HCT116 (cell line): ENCODE measurements at regions not wholly inside any gene's neighbourhood (a gene's known extent, or its start where the extent isn't known, plus 50 kb on each side); places are given as distances from the start of the nearest gene placed in this dataset.

Experiments used
- ATAC-seq: fragments of 200-7000 bp; cut with Tn5 transposase; 2 replicates; pipeline ENCODE4 v1.9.1; 2020; ENCODE audit warnings: mild to moderate bottlenecking, moderate library complexity
- BruUV-seq: library from RNA; stranded (reverse); fragments of 400-500 nt; replicated peaks from 2 replicates; lab custom pipeline; 2021; lab: Mats Ljungman, UMichigan
- CTCF ChIA-PET: fragments of 300-600 bp; sonication (Branson Sonifier 250); formaldehyde crosslinking; loops from one replicate; lab custom pipeline; 2021; ENCODE audit warnings: antibody characterized with exemption; lab: Charles Lee
- POLR2A ChIA-PET: fragments of 300-600, 350-600 bp; sonication (Branson Sonifier 250); formaldehyde crosslinking; loops from one replicate; lab custom pipeline; 2021; ENCODE audit warnings: antibody characterized with exemption; lab: Charles Lee
- RAD21 ChIA-PET, 2 experiments: fragments of 300-600 bp; sonication (Branson Sonifier 250); formaldehyde crosslinking; loops; one replicate each; lab custom pipeline; 2023; ENCODE audit warnings: low total read pairs in 2 of 2; ENCODE audit not compliant: uncharacterized antibody in 2 of 2, unreplicated experiment in 2 of 2, low non-redundant PET in 1 of 2; lab: Charles Lee
- DNase-seq: peaks from one replicate; pipeline ENCODE4 v3.0.0-alpha.2; 2010; ENCODE audit warnings: low read depth, low spot score
- H2AFZ ChIP-seq: fragments of 200-600 bp; shearing (Covaris generic), sonication (generic); 2 replicates; pipeline ENCODE4 v1.6.1; 2017; ENCODE audit warnings: low read depth, mixed run types, mixed read lengths, antibody characterized with exemption, low read length; ENCODE audit not compliant: poor library complexity, severe bottlenecking
- H3K27ac ChIP-seq: 2 replicates; pipeline ENCODE4 v1.5.1; 2012; ENCODE audit warnings: low read depth, low read length
- H3K27me3 ChIP-seq: fragments of 200-600 bp; sonication (generic); 2 replicates; pipeline ENCODE4 v1.6.1; 2016; ENCODE audit warnings: mixed run types, low read length, mixed read lengths; ENCODE audit not compliant: insufficient read depth
- H3K36me3 ChIP-seq, 2 experiments: fragments of 200-500 bp in 1 of 2; fragments of 200-600 bp in 1 of 2; sonication (Bioruptor generic) in 1 of 2; sonication (generic) in 1 of 2; 2 replicates each; pipeline versions ENCODE4 v1.5.1 to v1.6.1; 2014 to 2016; ENCODE audit warnings: low read length in 2 of 2, inconsistent platforms in 1 of 2, mixed read lengths in 1 of 2, mixed run types in 1 of 2; ENCODE audit not compliant: insufficient read depth in 2 of 2, control insufficient read depth in 1 of 2
- H3K4me1 ChIP-seq, 2 experiments: fragments of 200-600 bp in 1 of 2; sonication (generic) in 1 of 2; 2 replicates each; pipeline versions ENCODE4 v1.5.1 to v1.6.1; 2012 to 2017; ENCODE audit warnings: low read length in 2 of 2, inconsistent platforms in 1 of 2, mild to moderate bottlenecking in 1 of 2, mixed read lengths in 1 of 2, mixed run types in 1 of 2, moderate library complexity in 1 of 2; ENCODE audit not compliant: insufficient read depth in 2 of 2, control insufficient read depth in 1 of 2
- H3K4me2 ChIP-seq: fragments of 200-600 bp; sonication (generic); 2 replicates; pipeline ENCODE4 v1.6.1; 2017; ENCODE audit warnings: mixed run types, low read length, mixed read lengths
- H3K4me3 ChIP-seq, 2 experiments: fragments of 200-600 bp in 1 of 2; sonication (generic) in 1 of 2; replicated peaks in 1 of 2; 2 replicates each; pipeline ENCODE4 v1.5.1; 2011 to 2016; ENCODE audit warnings: low read length in 2 of 2, control low read depth in 1 of 2, low read depth in 1 of 2, mild to moderate bottlenecking in 1 of 2, mixed read lengths in 1 of 2, mixed run types in 1 of 2
- H3K79me2 ChIP-seq: fragments of 200-600 bp; sonication (generic); 2 replicates; pipeline ENCODE4 v1.6.1; 2017; ENCODE audit warnings: mild to moderate bottlenecking, mixed run types, low read length, moderate library complexity, mixed read lengths; ENCODE audit not compliant: insufficient read depth
- H3K9ac ChIP-seq: fragments of 200-600 bp; sonication (generic); 2 replicates; pipeline ENCODE4 v1.6.1; 2016; ENCODE audit warnings: low read length, mixed read lengths
- H3K9me2 ChIP-seq: fragments of 200-600 bp; sonication (generic), shearing (Covaris generic); 2 replicates; pipeline ENCODE4 v1.6.1; 2017; ENCODE audit warnings: mixed run types, mild to moderate bottlenecking, moderate library complexity; ENCODE audit not compliant: insufficient read depth
- H3K9me3 ChIP-seq, 2 experiments: fragments of 200-500 bp in 1 of 2; fragments of 200-600 bp in 1 of 2; sonication (Bioruptor generic) in 1 of 2; sonication (generic) in 1 of 2; 2 replicates each; pipeline ENCODE4 v1.6.1; 2014 to 2017; ENCODE audit warnings: low read length in 2 of 2, mixed read lengths in 2 of 2, inconsistent platforms in 1 of 2, low read depth in 1 of 2, mild to moderate bottlenecking in 1 of 2, mixed run types in 1 of 2, moderate library complexity in 1 of 2; ENCODE audit not compliant: control insufficient read depth in 1 of 2, insufficient read depth in 1 of 2
- H4K20me1 ChIP-seq: fragments of 200-600 bp; sonication (generic), shearing (Covaris generic); 2 replicates; pipeline ENCODE4 v1.6.1; 2017; ENCODE audit warnings: mixed run types, mild to moderate bottlenecking, moderate library complexity; ENCODE audit not compliant: insufficient read depth
- EGR1 ChIP-seq: IDR thresholded peaks from 2 replicates; pipeline ENCODE4 v1.6.1; 2012; ENCODE audit warnings: low read depth
- ELF1 ChIP-seq: IDR thresholded peaks from 2 replicates; pipeline ENCODE4 v1.6.1; 2012; ENCODE audit warnings: low read depth, borderline replicate concordance
- EZH2phosphoT487 ChIP-seq: fragments of 200-600 bp; IDR thresholded peaks from 2 replicates; pipeline ENCODE4 v1.6.1; 2018; ENCODE audit warnings: antibody characterized with exemption, borderline replicate concordance
- FOSL1 ChIP-seq: IDR thresholded peaks from 2 replicates; pipeline ENCODE4 v1.6.1; 2012; ENCODE audit warnings: low read depth
- JUND ChIP-seq: IDR thresholded peaks from 2 replicates; pipeline ENCODE4 v1.6.1; 2012
- RAD21 ChIP-seq: IDR thresholded peaks from 2 replicates; pipeline ENCODE4 v1.6.1; 2012; ENCODE audit warnings: low read depth, mild to moderate bottlenecking
- TCF7L2 ChIP-seq: IDR thresholded peaks from 2 replicates; pipeline ENCODE4 v1.7.0; 2011; ENCODE audit warnings: borderline replicate concordance, inconsistent platforms; ENCODE audit not compliant: insufficient read depth, insufficient read length; ENCODE audit errors: extremely low read depth
- intact Hi-C: fragments of 100-400 bp; cut with micrococcal nuclease; formaldehyde crosslinking; loops from 2 replicates; pipeline ENCODE4 v1.10.0; 2022
- TF ChIP-seq, protein P1 (sequence below): IDR thresholded peaks from 2 replicates; pipeline ENCODE4 v1.6.1; 2012; ENCODE audit warnings: low read depth
- TF ChIP-seq, protein P2 (sequence below): IDR thresholded peaks from 2 replicates; pipeline ENCODE4 v1.6.1; 2012

DNA sequence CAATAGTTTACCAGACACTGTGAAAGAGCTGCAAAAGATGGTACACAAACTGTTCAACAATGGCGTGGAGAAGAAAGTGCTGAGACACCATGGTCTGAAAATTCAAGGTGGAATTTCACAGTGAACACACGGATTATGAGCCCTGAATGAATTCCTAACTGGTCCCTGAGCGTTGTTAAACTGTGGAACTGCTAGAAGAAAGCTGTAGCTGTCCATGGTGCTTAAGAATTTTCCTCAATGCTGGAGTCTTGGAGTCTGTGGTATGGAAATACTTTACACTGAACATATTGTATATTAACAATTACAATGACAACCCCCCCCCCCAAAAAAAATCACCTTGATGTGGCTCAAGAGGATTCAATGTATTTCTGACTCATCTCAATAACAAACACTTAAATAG lies 68.5 kb downstream of the SLC24A2 start:
- no peaks in the 10 kb centered on the region for H3K79me2 ChIP-seq
- ChIA-PET CTCF (no interaction called here), POLR2A (no interaction called here), RAD21 (no interaction called here)
- no peak overlapping the region for H3K4me2 ChIP-seq
- TF ChIP-seq ELF1 (no peak), EZH2phosphoT487 (no peak), JUND (no peak), EGR1 (no peak), FOSL1 (no peak), TCF7L2 (peak; percentile 82), RAD21 (no peak)
- TF ChIP-seq, protein P1, sequence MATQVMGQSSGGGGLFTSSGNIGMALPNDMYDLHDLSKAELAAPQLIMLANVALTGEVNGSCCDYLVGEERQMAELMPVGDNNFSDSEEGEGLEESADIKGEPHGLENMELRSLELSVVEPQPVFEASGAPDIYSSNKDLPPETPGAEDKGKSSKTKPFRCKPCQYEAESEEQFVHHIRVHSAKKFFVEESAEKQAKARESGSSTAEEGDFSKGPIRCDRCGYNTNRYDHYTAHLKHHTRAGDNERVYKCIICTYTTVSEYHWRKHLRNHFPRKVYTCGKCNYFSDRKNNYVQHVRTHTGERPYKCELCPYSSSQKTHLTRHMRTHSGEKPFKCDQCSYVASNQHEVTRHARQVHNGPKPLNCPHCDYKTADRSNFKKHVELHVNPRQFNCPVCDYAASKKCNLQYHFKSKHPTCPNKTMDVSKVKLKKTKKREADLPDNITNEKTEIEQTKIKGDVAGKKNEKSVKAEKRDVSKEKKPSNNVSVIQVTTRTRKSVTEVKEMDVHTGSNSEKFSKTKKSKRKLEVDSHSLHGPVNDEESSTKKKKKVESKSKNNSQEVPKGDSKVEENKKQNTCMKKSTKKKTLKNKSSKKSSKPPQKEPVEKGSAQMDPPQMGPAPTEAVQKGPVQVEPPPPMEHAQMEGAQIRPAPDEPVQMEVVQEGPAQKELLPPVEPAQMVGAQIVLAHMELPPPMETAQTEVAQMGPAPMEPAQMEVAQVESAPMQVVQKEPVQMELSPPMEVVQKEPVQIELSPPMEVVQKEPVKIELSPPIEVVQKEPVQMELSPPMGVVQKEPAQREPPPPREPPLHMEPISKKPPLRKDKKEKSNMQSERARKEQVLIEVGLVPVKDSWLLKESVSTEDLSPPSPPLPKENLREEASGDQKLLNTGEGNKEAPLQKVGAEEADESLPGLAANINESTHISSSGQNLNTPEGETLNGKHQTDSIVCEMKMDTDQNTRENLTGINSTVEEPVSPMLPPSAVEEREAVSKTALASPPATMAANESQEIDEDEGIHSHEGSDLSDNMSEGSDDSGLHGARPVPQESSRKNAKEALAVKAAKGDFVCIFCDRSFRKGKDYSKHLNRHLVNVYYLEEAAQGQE = peak; percentile 83
- TF ChIP-seq, protein P2, sequence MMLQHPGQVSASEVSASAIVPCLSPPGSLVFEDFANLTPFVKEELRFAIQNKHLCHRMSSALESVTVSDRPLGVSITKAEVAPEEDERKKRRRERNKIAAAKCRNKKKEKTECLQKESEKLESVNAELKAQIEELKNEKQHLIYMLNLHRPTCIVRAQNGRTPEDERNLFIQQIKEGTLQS = no peak
- no peaks in the 10 kb centered on the region for H3K9me2 ChIP-seq
- no peaks in the 10 kb centered on the region for H3K36me3 ChIP-seq
- ATAC-seq = no peak
- H3K4me3 ChIP-seq = no peak overlapping the region
- no TSS peak for BruUV-seq
- no peaks in the 10 kb centered on the region for H3K4me1 ChIP-seq
- no peak overlapping the region for H3K27ac ChIP-seq
- no peak for DNase-seq
- H3K9ac ChIP-seq = no peak overlapping the region
- intact Hi-C loops = no loop called here
- no peak overlapping the region for H2AFZ ChIP-seq
- peaks cover 10% of the 10 kb centered on the region; the same call in 1 of the 2 replicates for H3K27me3 ChIP-seq
- H3K9me3 ChIP-seq = no peaks in the 10 kb centered on the region
- H4K20me1 ChIP-seq = no peaks in the 10 kb centered on the region
